NCI-H1436 treated with DMSO at 0.1 percent for 48 hours (cell line): ENCODE measurements at regions not wholly inside any gene's neighbourhood (a gene's known extent, or its start where the extent isn't known, plus 50 kb on each side); places are given as distances from the start of the nearest gene placed in this dataset.
"Not testable (repeated sequence)": the region's sequence is repeated elsewhere in the genome, so short reads cannot be mapped to it uniquely, and the experiment has no call there.

Experiments
- DNase-seq: peaks from one replicate; lab custom pipeline; 2025; lab: John Stamatoyannopoulos, UW

DNA sequence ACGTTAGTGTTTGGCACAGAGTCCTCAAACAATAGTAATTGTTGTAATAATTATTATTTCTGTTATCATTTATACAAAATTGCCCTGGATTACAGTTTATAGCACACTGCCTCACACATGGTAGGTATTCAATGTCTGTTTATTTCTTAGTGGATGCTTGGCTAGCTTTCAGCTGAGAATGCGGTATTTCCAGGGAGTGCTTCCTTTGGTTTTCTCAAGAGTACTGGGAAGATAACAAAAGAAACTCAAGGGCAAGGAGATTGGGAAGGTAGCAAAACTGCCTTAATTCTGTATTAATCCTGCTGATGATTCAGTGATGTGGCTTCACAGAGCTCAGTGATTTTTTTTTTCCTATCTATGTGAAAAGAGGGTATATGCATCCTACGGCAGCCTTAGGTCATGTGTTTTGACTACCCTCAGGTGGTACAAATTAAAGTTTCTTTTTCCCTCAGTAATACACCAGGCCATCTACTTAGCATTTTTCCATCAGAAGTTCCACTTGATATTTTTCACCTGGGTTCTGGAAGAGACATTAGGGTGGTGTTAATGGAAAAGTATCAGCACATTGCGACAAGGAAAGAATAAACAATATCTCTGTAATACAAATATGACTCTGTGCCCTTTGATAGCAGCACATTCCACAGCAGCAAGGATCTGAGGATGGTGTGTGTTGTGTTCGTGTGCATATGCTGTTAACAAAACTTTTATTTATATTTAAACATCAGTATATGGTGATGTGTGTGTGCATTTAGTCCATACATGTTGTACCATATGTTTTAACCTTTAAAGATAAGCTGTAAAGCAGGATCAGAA lies 124.3 kb upstream of the RASGEF1B start:
- no peak for DNase-seq

DNA sequence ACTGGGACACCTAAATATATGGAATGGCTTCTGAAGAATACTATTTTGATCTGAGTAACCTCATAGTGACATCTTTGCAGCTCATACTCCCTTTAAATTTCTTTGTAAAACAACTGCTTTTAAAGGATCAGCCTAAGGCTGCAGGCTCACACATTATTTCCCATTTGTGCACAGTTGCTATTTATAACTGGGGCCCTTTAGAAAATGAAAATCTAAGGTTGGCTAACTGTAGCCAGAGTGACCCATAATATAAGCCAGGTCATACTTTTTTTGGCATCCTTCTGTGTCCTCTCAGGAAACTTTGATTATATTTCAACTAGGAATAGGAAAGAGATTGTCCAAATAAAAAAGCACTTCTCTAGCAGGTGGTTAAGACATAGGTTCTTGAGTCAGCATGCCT lies 123.6 kb upstream of the RASGEF1B start:
- DNase-seq, result no peak

- DNase-seq, result no peak
Measured at GRCh38 chr4:81594490-81595159, 122.9 kb upstream of the RASGEF1B start.

GRCh38 chr4:81592701-81593100 lies 121.0 kb upstream of the RASGEF1B start:
- DNase-seq, result no peak

DNA sequence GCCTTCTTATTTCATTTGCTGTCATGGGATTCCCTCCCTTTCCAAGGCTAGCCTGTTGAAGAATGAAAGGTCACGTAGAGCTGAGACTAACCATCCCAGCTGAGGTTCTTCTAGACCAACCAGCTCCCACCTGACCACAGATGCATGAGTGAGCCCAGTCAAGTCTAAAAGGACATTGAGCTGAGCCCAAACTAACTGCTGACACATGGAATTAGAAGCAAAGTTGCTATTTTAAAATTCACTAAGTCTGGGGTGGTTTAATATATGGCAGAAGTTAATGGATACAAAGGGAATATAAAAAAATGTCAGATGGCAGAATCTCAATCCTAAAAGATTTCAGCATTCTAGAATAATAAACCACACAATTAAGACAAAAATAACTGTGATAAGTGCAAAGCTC lies 118.9 kb upstream of the RASGEF1B start:
- DNase-seq, result no peak

- DNase-seq, result no peak
Measured at GRCh38 chr4:81589262-81589661, 117.6 kb upstream of the RASGEF1B start.

DNA sequence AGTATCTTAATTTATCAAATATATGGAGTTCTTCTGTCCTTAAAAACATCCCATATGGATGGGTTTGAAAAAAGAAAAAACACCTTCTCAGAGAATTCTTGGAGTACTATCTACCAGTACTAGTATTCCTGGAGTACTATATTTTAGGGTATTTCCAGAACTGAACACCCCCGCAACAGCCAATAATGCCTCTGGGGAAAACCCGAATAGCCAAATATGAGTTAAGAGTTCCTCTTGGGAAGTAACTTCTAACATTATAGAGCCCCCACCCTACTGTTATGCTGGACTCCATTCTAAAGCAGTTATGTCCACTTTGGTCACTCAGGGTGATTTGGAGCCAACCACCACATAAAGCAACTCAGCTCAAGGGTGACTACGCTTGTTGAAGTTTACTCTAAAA lies 115.0 kb upstream of the RASGEF1B start:
- no peak for DNase-seq

- DNase-seq, result not testable (repeated sequence)
Measured at GRCh38 chr4:81580994-81581374, 109.3 kb upstream of the RASGEF1B start.

DNA sequence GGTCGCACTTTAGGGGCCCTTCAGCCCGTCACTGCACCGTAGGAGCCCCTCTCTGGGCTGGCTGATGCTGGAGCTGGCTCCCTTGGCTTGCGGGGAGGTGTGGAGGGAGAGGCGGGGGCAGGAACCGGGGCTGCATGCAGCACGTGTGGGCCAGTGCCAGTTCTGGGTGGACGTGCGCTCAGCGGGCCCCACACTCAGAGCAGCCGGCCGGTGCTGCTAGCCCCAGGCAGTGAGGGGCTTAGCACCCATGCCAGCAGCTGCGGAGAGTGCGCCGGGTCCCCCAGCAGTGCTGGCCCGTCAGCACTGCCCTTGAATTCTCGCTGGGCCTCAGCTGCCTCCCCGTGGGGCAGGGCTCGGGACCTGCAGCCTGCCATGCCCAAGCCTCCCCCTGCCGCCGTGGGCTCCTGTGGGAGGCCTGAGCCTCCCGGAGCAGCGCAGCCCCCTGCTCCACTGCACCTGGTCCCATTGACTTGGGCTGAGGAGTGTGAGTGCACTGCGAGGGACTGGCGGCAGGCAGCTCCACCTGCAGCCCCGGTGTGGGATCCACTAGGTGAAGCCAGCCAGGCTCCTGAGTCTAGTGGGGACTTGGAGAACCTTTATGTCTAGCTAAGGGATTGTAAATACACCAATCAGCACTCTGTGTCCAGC lies 108.8 kb upstream of the RASGEF1B start:
- DNase-seq, result no peak

- no peak for DNase-seq
Measured at GRCh38 chr4:81577392-81577791, 105.7 kb upstream of the RASGEF1B start.

DNA sequence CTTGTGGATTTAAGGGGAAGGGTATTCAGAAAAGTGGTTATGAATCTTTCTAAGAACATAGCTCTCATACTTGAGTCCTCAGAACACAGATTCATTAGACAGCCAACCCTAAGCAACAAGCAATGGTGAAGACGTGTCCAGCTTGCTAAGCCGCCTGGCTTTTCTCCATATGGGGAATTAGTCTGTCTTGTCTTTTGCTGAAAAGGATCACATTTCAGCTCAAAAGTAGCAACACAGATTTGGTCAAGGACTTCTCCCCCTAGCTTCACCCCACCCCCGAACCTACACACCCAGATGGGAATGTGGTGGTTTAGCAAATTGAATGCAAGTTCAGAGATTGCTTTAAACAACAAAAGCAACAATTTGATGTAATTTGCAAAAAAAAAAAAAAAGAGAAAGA lies 103.3 kb upstream of the RASGEF1B start:
- no peak for DNase-seq

DNA sequence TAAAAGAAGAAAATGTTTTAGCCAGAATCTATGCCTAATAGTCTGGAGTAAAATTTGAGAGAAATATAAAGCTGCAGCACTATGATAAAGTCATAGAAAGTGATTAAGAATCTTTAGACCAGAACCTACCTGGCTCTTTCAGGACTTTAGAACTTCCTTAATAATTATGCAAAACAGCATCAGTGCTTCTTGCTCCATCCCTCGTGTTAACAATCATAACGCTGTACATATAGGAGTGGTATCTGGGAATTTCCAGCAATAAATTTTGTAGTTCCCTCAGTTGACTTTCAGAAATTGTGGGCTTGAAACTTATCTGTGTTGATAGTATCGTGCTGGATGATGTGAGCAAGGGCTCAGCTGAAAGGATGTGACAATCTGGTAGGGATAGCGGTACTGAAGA lies 102.1 kb upstream of the RASGEF1B start:
- no peak for DNase-seq

DNA sequence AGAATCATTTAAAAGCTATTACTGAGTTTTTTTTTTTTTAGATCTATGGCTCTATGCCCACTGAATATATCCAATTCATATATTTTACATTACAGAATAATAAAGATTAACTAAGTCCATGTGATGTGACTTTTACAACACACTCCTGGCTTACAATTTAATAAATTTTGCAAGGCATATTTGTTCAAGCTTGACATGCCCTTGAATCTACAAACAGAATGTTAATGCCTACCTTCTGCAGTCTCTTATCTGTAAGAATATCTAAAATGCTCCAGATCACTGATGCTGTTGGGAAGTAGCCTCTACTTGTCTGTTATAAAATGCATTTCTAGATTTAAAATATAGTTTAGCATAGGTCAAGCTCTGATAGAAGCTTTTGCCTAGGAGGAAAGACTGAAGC lies 100.7 kb upstream of the RASGEF1B start:
- no peak for DNase-seq

DNA sequence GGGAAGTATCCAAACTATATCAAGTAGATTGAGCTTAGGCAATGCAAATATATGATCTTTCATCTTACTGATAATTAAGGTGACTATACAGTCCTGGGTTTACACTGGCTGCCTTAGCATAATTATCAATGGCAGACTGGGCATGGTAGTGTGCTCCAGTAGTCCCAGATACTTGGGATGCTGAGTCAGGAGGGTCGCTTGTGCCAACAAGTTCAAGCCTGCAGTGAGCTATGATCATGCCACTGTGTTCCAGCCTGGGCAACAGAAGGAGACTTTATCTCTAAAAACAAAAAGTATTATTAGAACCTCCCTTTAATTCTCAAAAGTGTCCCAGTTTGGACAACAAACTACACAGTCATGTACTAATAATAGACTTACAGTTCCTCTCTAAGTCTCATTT lies 99.4 kb upstream of the RASGEF1B start:
- DNase-seq, result no peak

- DNase-seq, result no peak
Measured at GRCh38 chr4:81566161-81566591, 94.5 kb upstream of the RASGEF1B start.

- DNase-seq, result no peak
Measured at GRCh38 chr4:81565142-81565870, 93.6 kb upstream of the RASGEF1B start.

- DNase-seq, result no peak
Measured at GRCh38 chr4:81564025-81564424, 92.3 kb upstream of the RASGEF1B start.

GRCh38 chr4:81562093-81562492 lies 90.4 kb upstream of the RASGEF1B start:
- no peak for DNase-seq

- no peak for DNase-seq
Measured at GRCh38 chr4:81557306-81557705, 85.6 kb upstream of the RASGEF1B start.

- DNase-seq, result no peak
Measured at GRCh38 chr4:81555489-81555888, 83.8 kb upstream of the RASGEF1B start.

GRCh38 chr4:81552086-81552485 lies 80.4 kb upstream of the RASGEF1B start:
- DNase-seq, result no peak

- no peak for DNase-seq
Measured at GRCh38 chr4:81550388-81550859, 78.7 kb upstream of the RASGEF1B start.
